ENCODE measurements at regions not wholly inside any gene's neighbourhood (a gene's known extent, or its start where the extent isn't known, plus 50 kb on each side); places are given as distances from the start of the nearest gene placed in this dataset.
"Not testable (repeated sequence)": the region's sequence is repeated elsewhere in the genome, so short reads cannot be mapped to it uniquely, and the experiment has no call there.

DNA sequence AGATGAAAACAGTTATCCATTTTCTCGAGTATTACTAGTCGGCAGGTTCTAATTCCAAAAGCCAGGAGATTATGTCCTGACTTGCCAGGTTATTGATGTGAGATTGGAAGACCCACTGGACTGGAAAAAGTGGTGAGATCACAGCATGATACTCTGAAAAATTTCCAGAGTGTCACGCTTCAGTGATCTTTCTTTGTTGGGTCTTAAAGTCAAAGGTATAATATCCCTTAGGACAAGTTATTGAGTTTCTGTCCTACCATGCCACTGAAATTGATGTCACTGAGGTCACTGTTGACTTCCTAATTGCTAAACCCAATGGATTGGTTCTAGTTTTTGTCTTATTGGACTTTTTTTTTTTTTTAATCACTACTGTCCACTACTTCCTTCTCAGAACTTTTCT lies 104.5 kb upstream of the GRAMD1B start:
- Histone ChIP-seq H3K4me1 (ENCODE audit: control insufficient read depth, insufficient read depth, low read length) (no peaks in the 10 kb centered on the region), H3K27me3 (ENCODE audit: control insufficient read depth, insufficient read depth, low read length) (peaks cover 13% of the 10 kb centered on the region), H3K4me3 (ENCODE audit: low read length) (no peak overlapping the region), H3K9me3 (ENCODE audit: control insufficient read depth, low read depth, low read length) (no peaks in the 10 kb centered on the region), H3K36me3 (ENCODE audit: control insufficient read depth, insufficient read depth, low read length) (no peaks in the 10 kb centered on the region), H3K27ac (ENCODE audit: low read length) (no peak overlapping the region)
- whole genome bisulfite sequencing (ENCODE audit: insufficient coverage, low lambda C conversion rate), result 100% methylated on average over 1 of the region's 3 CpGs
- DNase-seq, result no peak

DNA sequence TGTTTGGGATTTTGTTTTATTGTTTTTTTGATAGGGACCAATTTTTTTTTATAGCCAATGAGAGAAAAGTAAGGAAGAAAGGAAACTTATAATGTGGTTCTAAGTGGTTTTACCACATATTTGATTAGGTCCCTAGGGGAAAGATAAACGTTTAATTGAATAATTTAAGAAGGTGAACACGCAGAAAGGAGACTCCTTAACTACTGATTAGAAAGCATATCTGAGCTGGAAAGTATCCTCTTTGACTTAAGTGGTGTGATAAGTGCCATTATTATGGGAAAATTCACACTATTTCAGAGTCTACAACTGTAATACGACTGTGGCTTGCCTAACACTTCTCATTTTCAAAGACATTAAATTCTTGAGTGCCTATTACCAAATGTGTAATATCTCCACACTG lies 106.5 kb upstream of the GRAMD1B start:
- Histone ChIP-seq H3K4me3 (ENCODE audit: low read length) (no peak overlapping the region), H3K27ac (ENCODE audit: low read length) (no peak overlapping the region)
- WGBS (ENCODE audit: insufficient coverage, low lambda C conversion rate), result 71% methylated on average over 1 of the region's 3 CpGs

DNA sequence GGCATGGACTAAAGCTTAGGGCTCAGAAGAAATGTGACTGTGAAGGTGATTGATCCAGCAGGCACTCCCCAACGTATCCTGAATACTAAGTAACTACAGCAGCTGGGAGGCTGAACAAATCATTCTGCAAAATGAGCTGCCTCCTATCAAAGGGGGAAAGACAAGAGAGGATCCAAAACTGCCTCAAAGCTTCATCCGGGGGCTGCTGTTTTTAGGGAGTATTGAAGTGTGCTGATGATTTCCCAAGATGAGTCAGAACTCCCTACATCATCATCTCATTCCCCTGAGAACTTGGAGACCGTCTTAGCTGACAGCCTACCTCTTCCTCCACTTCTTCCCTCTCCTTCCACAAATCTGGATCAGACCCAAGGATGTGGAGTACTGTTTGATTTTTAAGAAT lies 108.4 kb upstream of the GRAMD1B start:
- Histone ChIP-seq H3K36me3 (ENCODE audit: control insufficient read depth, insufficient read depth, low read length) (no peaks in the 10 kb centered on the region), H3K4me3 (ENCODE audit: low read length) (no peak overlapping the region), H3K9me3 (ENCODE audit: control insufficient read depth, low read depth, low read length) (no peaks in the 10 kb centered on the region), H3K4me1 (ENCODE audit: control insufficient read depth, insufficient read depth, low read length) (no peaks in the 10 kb centered on the region), H3K27me3 (ENCODE audit: control insufficient read depth, insufficient read depth, low read length) (peaks cover 12% of the 10 kb centered on the region), H3K27ac (ENCODE audit: low read length) (no peak overlapping the region)
- no CpG with 5 or more reads among the region's 3 CpGs for WGBS (ENCODE audit: insufficient coverage, low lambda C conversion rate)
- no peak for DNase-seq

More for the DNA sequence above, 106.5 kb upstream of the GRAMD1B start:
- no peak for DNase-seq
- no peaks in the 10 kb centered on the region for H3K9me3 ChIP-seq (ENCODE audit: control insufficient read depth, low read depth, low read length)
- no peaks in the 10 kb centered on the region for H3K4me1 ChIP-seq (ENCODE audit: control insufficient read depth, insufficient read depth, low read length)
- peaks cover 13% of the 10 kb centered on the region for H3K27me3 ChIP-seq (ENCODE audit: control insufficient read depth, insufficient read depth, low read length)
- H3K36me3 ChIP-seq (ENCODE audit: control insufficient read depth, insufficient read depth, low read length), result no peaks in the 10 kb centered on the region

DNA sequence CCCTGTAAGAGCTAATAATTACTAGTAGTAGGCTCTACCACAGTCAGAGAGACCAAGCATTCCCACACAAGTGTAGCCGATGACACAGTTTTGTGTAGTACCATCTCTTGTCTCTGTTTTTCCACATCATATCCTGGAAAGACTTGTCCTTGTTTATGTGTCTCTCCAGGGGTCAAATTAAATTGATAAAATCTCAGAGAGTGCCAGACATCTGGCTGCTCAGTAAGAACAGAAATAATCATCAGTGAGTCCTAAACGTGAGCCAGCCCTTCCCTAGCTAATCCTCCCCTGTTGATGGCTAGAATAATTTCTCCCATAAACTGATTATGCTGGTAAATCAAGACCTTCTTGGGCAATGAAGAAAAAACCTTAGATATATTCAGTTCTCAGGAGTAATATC lies 111.4 kb upstream of the GRAMD1B start:
- H3K27ac ChIP-seq (ENCODE audit: low read length), result no peak overlapping the region
- WGBS (ENCODE audit: insufficient coverage, low lambda C conversion rate), result no CpG with 5 or more reads among the region's 2 CpGs
- H3K27me3 ChIP-seq (ENCODE audit: control insufficient read depth, insufficient read depth, low read length), result peaks cover 12% of the 10 kb centered on the region
- DNase-seq, result no peak
- no peaks in the 10 kb centered on the region for H3K9me3 ChIP-seq (ENCODE audit: control insufficient read depth, low read depth, low read length)
- H3K36me3 ChIP-seq (ENCODE audit: control insufficient read depth, insufficient read depth, low read length), result no peaks in the 10 kb centered on the region
- H3K4me3 ChIP-seq (ENCODE audit: low read length), result no peak overlapping the region
- H3K4me1 ChIP-seq (ENCODE audit: control insufficient read depth, insufficient read depth, low read length), result no peaks in the 10 kb centered on the region

DNA sequence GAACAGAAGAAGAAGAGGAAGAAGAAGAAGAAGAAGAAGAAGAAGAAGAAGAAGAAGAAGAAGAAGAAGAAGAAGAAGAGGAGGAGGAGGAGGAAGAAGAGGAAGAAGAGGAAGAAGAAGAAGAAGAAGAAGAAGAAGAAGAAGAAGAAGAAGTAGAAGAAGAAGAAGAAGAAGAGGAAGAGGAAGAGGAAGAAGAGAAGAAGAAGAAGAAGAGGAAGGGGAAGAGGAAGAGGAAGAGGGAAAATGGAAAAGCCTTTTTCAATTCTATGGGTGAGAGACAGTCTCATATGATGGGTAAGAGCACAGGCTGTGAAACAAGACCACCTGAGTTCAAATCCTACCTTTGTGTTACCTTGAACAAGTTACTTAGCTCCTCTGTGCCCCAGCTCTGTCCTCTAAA lies 111.9 kb upstream of the GRAMD1B start:
- DNase-seq; H3K4me1 ChIP-seq (ENCODE audit: control insufficient read depth, insufficient read depth, low read length); H3K36me3 ChIP-seq (ENCODE audit: control insufficient read depth, insufficient read depth, low read length); H3K27ac ChIP-seq (ENCODE audit: low read length); H3K9me3 ChIP-seq (ENCODE audit: control insufficient read depth, low read depth, low read length); H3K4me3 ChIP-seq (ENCODE audit: low read length): not testable (repeated sequence)
- H3K27me3 ChIP-seq (ENCODE audit: control insufficient read depth, insufficient read depth, low read length), result peaks cover 11% of the 10 kb centered on the region

DNA sequence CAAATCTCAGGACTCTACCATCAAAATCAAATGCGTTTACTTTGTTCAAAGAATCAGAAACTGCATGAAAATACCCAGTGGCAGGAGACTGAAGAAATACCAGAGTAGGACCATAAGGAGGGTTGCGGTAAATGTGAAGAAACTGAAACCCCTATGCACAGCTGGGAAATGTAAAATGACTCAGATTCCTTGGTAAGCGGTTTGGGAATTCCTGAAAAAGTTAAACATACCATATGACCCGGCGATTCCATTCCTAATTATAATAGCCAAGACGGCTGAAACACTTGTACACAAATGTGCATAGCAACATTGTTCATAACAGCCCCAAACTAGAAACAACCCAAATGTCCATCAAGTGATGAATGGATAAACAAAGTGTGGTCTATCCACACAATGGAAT lies 114.1 kb upstream of the GRAMD1B start:
- Histone ChIP-seq H3K36me3 (ENCODE audit: control insufficient read depth, insufficient read depth, low read length) (no peaks in the 10 kb centered on the region), H3K27me3 (ENCODE audit: control insufficient read depth, insufficient read depth, low read length) (peaks cover 2% of the 10 kb centered on the region), H3K9me3 (ENCODE audit: control insufficient read depth, low read depth, low read length) (no peaks in the 10 kb centered on the region), H3K4me1 (ENCODE audit: control insufficient read depth, insufficient read depth, low read length) (no peaks in the 10 kb centered on the region), H3K27ac (ENCODE audit: low read length) (no peak overlapping the region), H3K4me3 (ENCODE audit: low read length) (no peak overlapping the region)
- no peak for DNase-seq
- WGBS (ENCODE audit: insufficient coverage, low lambda C conversion rate), result no CpG with 5 or more reads among the region's 6 CpGs

DNA sequence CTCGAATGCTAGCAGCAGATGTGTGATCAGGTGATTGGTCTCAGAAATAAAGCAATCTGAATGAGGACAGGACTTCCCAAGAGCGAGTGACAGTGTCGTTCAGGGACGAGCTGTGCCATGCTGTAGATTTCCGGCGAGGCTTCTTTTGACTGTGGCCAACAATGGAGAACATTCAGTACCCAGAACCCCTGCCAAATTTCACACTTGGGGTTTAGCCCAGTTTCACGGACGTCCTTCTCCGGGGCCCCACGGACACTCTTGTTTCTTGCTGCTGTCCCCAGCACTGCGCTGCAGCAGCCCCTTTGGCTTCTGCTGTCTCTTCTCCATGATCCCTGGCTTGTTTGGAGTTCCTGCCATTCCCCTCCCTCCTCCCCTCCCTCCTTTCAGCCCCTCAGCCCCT lies 115.1 kb upstream of the GRAMD1B start:
- no peaks in the 10 kb centered on the region for H3K4me1 ChIP-seq (ENCODE audit: control insufficient read depth, insufficient read depth, low read length)
- WGBS (ENCODE audit: insufficient coverage, low lambda C conversion rate), result no CpG with 5 or more reads among the region's 11 CpGs

DNA sequence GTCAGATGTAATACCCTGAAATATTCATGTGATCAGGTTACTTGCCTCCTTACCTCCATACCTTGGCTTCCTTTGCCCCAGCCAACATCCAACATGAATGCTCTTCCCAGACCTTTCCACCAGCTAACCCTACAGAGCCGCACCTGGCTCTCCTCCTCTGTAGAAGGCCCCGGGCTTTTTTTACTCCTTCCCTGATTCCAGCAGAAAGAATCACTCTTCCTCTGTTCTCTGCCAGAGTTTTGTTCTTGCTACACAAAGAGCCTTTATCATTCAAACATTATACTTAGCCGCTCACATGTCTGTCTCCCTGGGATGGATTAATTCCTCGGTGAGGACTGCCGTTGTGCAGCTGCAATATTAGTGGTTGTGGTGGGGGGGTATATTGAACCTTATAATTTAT lies 116.8 kb upstream of the GRAMD1B start:
- no peak for DNase-seq
- Histone ChIP-seq H3K27ac (ENCODE audit: low read length) (no peak overlapping the region), H3K9me3 (ENCODE audit: control insufficient read depth, low read depth, low read length) (no peaks in the 10 kb centered on the region), H3K27me3 (ENCODE audit: control insufficient read depth, insufficient read depth, low read length) (peaks cover 5% of the 10 kb centered on the region), H3K4me3 (ENCODE audit: low read length) (no peak overlapping the region), H3K36me3 (ENCODE audit: control insufficient read depth, insufficient read depth, low read length) (no peaks in the 10 kb centered on the region), H3K4me1 (ENCODE audit: control insufficient read depth, insufficient read depth, low read length) (no peaks in the 10 kb centered on the region)
- 100% methylated on average over 1 of the region's 5 CpGs for WGBS (ENCODE audit: insufficient coverage, low lambda C conversion rate)

More for the DNA sequence above, 115.1 kb upstream of the GRAMD1B start:
- H3K27me3 ChIP-seq (ENCODE audit: control insufficient read depth, insufficient read depth, low read length), result peaks cover 5% of the 10 kb centered on the region
- DNase-seq, result no peak
- no peak overlapping the region for H3K4me3 ChIP-seq (ENCODE audit: low read length)
- no peak overlapping the region for H3K27ac ChIP-seq (ENCODE audit: low read length)
- no peaks in the 10 kb centered on the region for H3K9me3 ChIP-seq (ENCODE audit: control insufficient read depth, low read depth, low read length)
- H3K36me3 ChIP-seq (ENCODE audit: control insufficient read depth, insufficient read depth, low read length), result no peaks in the 10 kb centered on the region

DNA sequence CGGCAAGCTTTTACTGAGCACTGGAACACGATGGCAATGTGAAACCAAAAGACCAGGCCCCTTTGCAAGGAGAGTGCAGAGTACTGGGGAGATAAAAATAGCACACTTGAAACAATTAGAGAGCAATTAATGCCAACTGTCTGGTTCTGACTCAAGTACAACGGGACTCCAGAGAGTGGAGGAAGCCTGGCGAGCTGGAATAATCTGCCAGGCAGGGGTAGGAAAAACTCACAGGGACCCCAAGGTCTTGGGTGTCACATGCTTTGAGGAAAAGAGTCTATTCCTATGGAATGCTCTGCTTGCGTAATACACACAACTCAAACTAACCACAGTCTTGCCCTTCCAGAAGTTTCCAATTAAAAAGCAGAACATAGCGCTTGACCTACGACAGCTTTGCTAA lies 113.0 kb upstream of the CLMP start:
- Histone ChIP-seq H3K36me3 (ENCODE audit: control insufficient read depth, insufficient read depth, low read length) (no peaks in the 10 kb centered on the region), H3K9me3 (ENCODE audit: control insufficient read depth, low read depth, low read length) (no peaks in the 10 kb centered on the region), H3K27me3 (ENCODE audit: control insufficient read depth, insufficient read depth, low read length) (peaks cover 17% of the 10 kb centered on the region), H3K4me1 (ENCODE audit: control insufficient read depth, insufficient read depth, low read length) (no peaks in the 10 kb centered on the region), H3K4me3 (ENCODE audit: low read length) (no peak overlapping the region), H3K27ac (ENCODE audit: low read length) (no peak overlapping the region)
- WGBS (ENCODE audit: insufficient coverage, low lambda C conversion rate), result 0% methylated on average over 1 of the region's 7 CpGs
- DNase-seq, result peak; percentile 11 to 62

DNA sequence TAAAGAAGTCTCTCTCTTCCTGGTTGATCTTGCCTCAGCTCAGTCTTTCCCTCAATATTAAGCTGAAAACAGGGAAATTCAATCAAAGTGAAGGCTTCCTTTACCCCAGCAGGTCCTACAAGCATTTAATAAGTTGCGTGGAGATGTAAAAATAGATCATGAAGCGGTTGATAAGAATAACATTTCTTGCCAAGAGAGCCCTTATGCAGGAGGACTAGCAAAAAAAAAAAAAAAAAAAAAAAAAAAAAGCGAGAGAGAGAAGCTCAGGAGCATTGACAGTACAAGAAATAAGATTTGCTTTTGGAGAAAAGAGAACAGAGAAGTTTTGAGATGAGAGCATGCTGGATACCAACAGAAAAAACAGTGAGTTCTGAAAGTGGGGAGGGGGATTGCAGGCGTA lies 112.2 kb upstream of the CLMP start:
- Histone ChIP-seq H3K36me3 (ENCODE audit: control insufficient read depth, insufficient read depth, low read length) (no peaks in the 10 kb centered on the region), H3K27me3 (ENCODE audit: control insufficient read depth, insufficient read depth, low read length) (peaks cover 25% of the 10 kb centered on the region), H3K9me3 (ENCODE audit: control insufficient read depth, low read depth, low read length) (no peaks in the 10 kb centered on the region), H3K4me3 (ENCODE audit: low read length) (no peak overlapping the region), H3K27ac (ENCODE audit: low read length) (no peak overlapping the region), H3K4me1 (ENCODE audit: control insufficient read depth, insufficient read depth, low read length) (peaks cover under 1% of the 10 kb centered on the region)
- 77% methylated on average over 2 of the region's 4 CpGs for WGBS (ENCODE audit: insufficient coverage, low lambda C conversion rate)
- no peak for DNase-seq

DNA sequence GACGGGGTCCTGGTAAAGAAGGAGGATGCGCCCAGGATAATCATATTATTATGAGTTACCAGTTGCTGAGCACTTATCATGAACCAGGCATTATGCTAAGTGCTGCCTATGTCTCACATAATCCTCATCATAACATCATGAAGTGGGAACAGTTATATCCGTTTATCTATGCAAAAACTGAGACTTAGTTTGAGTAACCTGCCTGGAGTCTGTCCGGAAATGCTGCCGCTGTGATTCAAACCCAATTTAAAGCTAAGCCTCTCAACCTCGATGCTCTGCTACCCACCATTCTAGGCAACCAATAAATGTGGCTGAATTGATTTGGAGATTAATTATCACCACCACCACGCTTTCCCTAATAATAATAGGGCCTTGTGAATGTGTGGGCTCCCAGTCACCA lies 111.5 kb upstream of the CLMP start:
- no peak for DNase-seq

More for the DNA sequence above, 111.5 kb upstream of the CLMP start:
- H3K9me3 ChIP-seq (ENCODE audit: control insufficient read depth, low read depth, low read length), result no peaks in the 10 kb centered on the region
- no peak overlapping the region for H3K4me3 ChIP-seq (ENCODE audit: low read length)
- H3K27ac ChIP-seq (ENCODE audit: low read length), result no peak overlapping the region
- H3K36me3 ChIP-seq (ENCODE audit: control insufficient read depth, insufficient read depth, low read length), result no peaks in the 10 kb centered on the region
- H3K4me1 ChIP-seq (ENCODE audit: control insufficient read depth, insufficient read depth, low read length), result peaks cover 6% of the 10 kb centered on the region
- 100% methylated on average over 1 of the region's 7 CpGs for WGBS (ENCODE audit: insufficient coverage, low lambda C conversion rate)
- peaks cover 32% of the 10 kb centered on the region for H3K27me3 ChIP-seq (ENCODE audit: control insufficient read depth, insufficient read depth, low read length)
